HG03095 (cell line): ENCODE measurements at regions not wholly inside any gene's neighbourhood (a gene's known extent, or its start where the extent isn't known, plus 50 kb on each side); places are given as distances from the start of the nearest gene placed in this dataset.

Experiments
- ATAC-seq: cut with Tn5 transposase; IDR thresholded peaks from one replicate; pipeline ENCODE4 v1.9.1; 2021; ENCODE audit warnings: moderate library complexity; ENCODE audit not compliant: unreplicated experiment

DNA sequence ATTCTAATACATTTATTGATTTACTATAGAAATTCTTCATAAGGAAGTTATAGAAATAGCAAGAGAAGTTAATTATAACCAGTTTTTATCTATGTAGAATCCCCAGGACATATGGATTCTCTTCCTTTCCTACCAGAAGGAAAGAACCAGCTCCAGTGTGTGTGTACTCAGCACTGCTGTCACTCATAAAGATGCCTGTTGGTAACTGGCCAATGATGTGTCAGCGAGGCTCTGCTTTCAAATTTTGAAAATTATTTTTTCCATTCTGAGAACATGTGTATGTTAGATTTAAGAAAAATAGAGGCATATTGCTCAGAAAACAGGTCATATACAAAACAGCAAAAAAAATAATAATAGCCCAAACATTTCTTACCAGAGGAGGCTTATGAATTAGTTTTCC, 814.8 kb upstream of the IGFBP7 start:
- ATAC-seq, result no peak

DNA sequence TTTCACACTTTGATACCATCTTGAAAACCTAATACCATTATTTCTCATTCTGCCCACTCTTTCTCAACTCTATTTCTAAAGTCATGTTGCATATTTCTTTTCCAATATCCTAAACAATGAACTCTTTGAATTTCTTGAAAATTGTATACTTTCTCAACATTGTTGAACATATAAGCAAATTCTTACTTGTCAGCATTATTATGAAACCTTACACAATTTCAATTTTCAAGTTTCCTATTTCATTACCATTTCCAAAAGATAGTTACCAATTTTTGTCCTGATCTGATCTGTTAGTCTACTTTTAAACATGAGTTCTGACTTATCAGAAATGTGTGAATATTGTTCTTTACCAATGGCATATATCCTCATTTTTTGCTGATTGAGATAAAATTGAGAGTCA, 806.3 kb upstream of the IGFBP7 start:
- no peak for ATAC-seq

- ATAC-seq, result no peak
These were observed 801.0 kb upstream of the IGFBP7 start for GRCh38 chr4:57911203-57911602.

GRCh38 chr4:57910151-57910550, 800.0 kb upstream of the IGFBP7 start:
- ATAC-seq, result no peak

GRCh38 chr4:57905965-57906364, 795.8 kb upstream of the IGFBP7 start:
- ATAC-seq, result no peak

- no peak for ATAC-seq
These were observed 766.9 kb upstream of the IGFBP7 start for GRCh38 chr4:57877047-57877458.

DNA sequence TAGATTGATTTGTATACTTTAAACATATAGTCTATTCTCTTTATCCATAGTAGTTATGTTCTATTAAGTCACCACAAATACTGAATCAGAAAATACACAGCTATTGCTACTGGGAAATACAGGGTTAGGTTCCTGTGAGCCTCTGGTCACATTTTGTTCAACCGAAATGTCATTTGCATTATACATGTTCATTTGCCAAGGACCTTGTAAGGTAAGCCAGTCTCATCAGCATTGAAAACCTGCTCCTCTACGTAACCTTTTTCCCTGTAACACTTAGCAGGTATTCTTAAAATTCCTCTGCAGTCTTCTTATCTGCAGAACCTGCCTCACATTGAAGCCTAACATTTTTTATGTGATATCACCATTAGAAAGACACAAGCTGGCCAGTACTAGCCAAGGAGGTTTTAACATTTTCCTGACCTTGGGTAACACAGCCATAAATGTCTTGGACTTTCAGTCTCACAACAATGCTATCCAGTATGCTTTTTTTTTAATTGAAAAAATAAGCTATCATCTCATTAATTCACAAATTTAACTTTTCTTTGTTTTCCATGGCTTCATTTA, 765.7 kb upstream of the IGFBP7 start:
- no peak for ATAC-seq

DNA sequence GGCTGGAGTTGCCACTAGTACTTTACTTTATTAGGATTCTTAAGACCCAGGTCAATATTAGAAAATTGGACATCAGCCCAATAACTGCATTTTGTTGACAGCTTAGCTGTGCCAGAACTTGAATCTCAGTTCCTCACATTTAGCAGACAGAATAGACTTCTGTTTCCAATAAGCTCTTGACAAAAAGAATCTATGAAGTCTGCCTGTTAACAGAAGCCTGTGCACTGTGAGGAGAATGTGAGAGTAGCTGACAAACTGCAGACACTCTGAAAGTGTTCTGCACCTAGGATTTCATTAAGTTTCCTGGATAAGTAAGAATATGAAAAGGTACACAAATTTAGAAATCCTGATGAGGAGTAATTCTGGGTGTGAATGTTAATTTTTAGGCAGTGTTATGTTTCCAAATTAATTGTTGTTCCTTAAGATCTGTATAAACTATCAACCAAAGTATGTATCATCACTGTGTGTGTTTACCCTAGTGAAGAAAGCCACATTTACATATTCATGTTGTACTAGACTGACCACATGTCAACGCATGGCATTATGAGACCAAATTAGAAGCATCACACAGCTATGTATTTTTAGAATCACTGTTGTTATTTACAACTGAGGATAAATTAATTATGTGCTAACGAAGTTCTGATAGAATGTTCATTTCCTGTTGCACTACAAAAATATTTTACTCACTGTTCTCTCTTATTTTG, 756.4 kb upstream of the IGFBP7 start:
- ATAC-seq, result no peak

- ATAC-seq, result peak; percentile 90
These were observed 755.1 kb upstream of the IGFBP7 start for GRCh38 chr4:57865264-57865663.

DNA sequence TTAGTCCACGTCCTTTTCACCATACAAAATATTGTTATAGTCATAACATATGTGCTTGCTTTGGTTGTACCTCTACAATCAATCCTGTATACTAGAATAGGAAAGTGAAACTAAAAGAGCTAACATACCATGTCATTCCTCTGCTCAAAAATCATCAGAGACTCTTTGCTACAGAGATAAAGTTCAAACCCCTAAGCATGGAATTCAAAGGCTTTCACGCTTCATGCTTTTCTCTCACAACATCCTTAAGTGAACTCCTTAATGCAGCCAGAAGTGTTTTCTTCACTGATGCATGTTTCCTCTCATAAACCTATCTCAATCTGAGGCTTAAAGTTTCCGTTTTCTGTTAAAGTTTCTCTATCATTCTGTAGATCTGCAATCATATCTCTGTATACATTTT, 744.6 kb upstream of the IGFBP7 start:
- no peak for ATAC-seq

- ATAC-seq, result no peak
These were observed 740.0 kb upstream of the IGFBP7 start for GRCh38 chr4:57850141-57850540.

DNA sequence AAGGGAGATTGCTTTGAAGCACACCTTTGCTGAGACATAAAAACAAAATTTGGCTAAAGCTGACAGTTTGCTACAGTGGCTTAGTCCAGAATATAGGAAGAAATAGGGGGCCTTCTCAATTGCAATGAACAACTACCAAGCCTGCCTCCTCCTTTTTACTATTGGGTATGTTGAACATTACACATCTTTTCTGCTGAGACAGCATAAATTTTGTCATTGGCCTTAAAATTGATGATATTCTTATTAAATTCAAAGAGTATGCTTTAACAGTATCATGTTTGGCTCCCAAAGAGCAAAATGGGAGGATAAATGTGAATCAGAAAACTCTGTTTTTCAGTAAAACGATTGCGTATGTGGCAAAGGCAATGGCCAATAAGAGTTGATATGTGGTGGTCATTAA, 721.9 kb upstream of the IGFBP7 start:
- no peak for ATAC-seq

DNA sequence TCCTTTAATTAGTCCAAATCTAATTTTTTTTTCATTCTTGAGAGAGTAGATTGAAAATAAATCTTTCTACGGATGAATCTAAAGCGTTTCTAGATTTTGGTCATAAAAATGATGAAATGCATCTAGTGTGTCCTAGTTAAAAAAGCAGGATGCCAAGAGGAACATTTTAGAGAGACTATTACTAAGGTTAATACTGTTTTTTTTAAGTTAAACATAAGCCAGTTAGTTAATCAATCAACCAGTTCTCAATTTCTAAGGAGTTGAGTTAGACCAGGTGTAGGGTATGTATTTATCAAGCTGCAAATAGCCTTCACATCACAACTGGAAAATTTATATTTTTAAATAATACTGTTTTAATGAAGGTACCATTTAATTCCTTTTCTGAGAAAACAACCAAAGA, 679.5 kb upstream of the IGFBP7 start:
- no peak for ATAC-seq

GRCh38 chr4:57777876-57778275, 667.7 kb upstream of the IGFBP7 start:
- ATAC-seq, result no peak

GRCh38 chr4:57774681-57775080, 664.5 kb upstream of the IGFBP7 start:
- no peak for ATAC-seq

GRCh38 chr4:57774171-57774570, 664.0 kb upstream of the IGFBP7 start:
- ATAC-seq, result no peak

DNA sequence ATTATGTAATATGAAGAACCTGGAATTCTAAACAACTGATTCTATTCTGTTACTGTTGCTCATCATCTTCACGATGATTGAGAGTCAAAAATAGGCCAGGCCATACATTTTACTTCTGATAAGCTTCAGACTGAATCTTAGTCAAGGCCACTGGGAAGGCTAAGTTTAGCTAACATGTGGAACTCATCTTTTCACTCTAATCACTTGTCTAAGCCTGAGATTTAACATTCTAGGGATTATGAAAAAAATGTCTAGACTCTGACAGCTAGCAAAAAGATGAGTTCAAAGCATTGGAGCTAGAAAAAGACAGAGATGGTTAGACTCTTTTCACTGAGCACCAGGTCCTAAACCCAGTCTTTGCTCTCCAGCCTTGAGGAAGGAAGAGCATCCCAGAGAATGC, 656.2 kb upstream of the IGFBP7 start:
- no peak for ATAC-seq

GRCh38 chr4:57764856-57765255, 654.7 kb upstream of the IGFBP7 start:
- ATAC-seq, result no peak

DNA sequence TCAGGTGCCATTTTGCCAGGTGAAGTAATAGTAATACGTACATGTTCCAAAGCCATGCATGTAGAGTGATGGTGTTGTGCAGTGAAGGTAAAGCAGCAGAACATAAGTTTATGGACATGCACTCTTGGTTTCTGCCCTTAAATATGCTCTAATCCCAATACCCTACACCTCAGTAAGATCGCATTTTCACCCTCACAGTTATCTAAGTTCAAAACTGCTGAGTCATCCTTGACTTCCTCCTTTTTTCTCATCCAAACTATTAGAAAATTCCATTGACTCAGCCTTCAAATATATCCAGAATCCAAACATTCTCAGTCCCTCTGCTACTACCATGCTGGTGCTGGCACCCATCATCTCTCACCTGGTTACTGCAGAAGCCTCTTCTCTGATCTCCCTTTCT, 652.9 kb upstream of the IGFBP7 start:
- ATAC-seq, result no peak

DNA sequence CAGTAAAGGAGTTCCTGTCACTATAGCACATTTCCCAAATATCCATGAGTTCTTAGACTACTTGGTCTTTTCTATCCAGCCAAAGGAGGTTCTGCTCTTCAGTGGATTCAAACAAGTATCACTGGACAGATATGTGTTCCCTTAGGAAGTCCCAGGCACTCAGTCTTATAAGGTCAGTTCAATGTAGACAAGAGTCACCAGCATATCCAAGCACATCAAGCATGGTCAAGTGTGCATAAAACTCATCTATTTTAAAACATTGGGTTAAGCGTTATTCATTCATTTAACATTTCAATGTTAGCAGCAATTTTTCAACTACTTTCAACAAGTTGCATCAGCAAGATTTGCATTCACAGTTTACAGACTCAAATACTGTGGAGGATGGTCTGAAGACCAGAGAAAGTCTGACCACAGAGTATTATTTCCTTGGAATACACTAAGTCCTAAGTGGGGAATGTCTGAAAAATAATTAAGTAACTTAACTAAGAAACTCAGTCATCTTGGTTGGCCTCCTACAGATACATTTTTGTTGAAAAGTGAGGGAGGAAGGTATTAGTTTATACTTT, 630.5 kb upstream of the IGFBP7 start:
- no peak for ATAC-seq

- ATAC-seq, result no peak
These were observed 626.6 kb upstream of the IGFBP7 start for GRCh38 chr4:57736781-57737180.

GRCh38 chr4:57734104-57734670, 624.0 kb upstream of the IGFBP7 start:
- no peak for ATAC-seq
